ENCODE measurements at regions not wholly inside any gene's neighbourhood (a gene's known extent, or its start where the extent isn't known, plus 50 kb on each side); places are given as distances from the start of the nearest gene placed in this dataset.

- Histone ChIP-seq H3K4me3 (ENCODE audit: low read depth in 1 of 2, low read length in 2 of 2) (no peak overlapping the region), H3K27ac (ENCODE audit: low read length) (no peak overlapping the region), H2AFZ (ENCODE audit: low read depth, low read length) (no peak overlapping the region), H3K36me3 (ENCODE audit: insufficient read depth, low read length) (no peaks in the 10 kb centered on the region), H3K9ac (ENCODE audit: low read depth, low read length) (no peak overlapping the region), H3K4me2 (ENCODE audit: insufficient read depth, low read length) (no peak overlapping the region), H3K9me3 (ENCODE audit: insufficient read depth, low read length, severe bottlenecking) (no peaks in the 10 kb centered on the region), H3K79me2 (ENCODE audit: insufficient read depth, low read length) (no peaks in the 10 kb centered on the region), H3K27me3 (ENCODE audit: insufficient read depth, low read length, poor library complexity) (no peaks in the 10 kb centered on the region), H4K20me1 (ENCODE audit: insufficient read depth, low read length) (no peaks in the 10 kb centered on the region), H3K4me1 (ENCODE audit: insufficient read depth, low read length) (no peaks in the 10 kb centered on the region)
- no peak for DNase-seq
- ATAC-seq (ENCODE audit: insufficient read depth, low read depth), result no peak
- TF ChIP-seq EZH2 (IDR thresholded peaks at IDR 0.05; ENCODE audit: borderline replicate concordance, low read depth, low read length, severe bottlenecking) (no peak), CTCF (IDR thresholded peaks at IDR 0.05; ENCODE audit: borderline replicate concordance, extremely low read depth, low read length, poor library complexity, severe bottlenecking) (no peak)
These were observed 246.5 kb downstream of the RPLP1 start for GRCh38 chr15:69699096-69699495.

GRCh38 chr15:69700380-69700779 lies 247.8 kb downstream of the RPLP1 start:
- H3K27me3 ChIP-seq (ENCODE audit: insufficient read depth, low read length, poor library complexity), result no peaks in the 10 kb centered on the region

GRCh38 chr15:69701198-69701597 lies 248.6 kb downstream of the RPLP1 start:
- no peaks in the 10 kb centered on the region for H3K79me2 ChIP-seq (ENCODE audit: insufficient read depth, low read length)
- no peak for ATAC-seq (ENCODE audit: insufficient read depth, low read depth)
- no peak overlapping the region for H3K9ac ChIP-seq (ENCODE audit: low read depth, low read length)
- H3K9me3 ChIP-seq (ENCODE audit: insufficient read depth, low read length, severe bottlenecking), result no peaks in the 10 kb centered on the region
- no peaks in the 10 kb centered on the region for H3K27me3 ChIP-seq (ENCODE audit: insufficient read depth, low read length, poor library complexity)
- no peaks in the 10 kb centered on the region for H4K20me1 ChIP-seq (ENCODE audit: insufficient read depth, low read length)
- H3K36me3 ChIP-seq (ENCODE audit: insufficient read depth, low read length), result no peaks in the 10 kb centered on the region
- no peak overlapping the region for H3K4me2 ChIP-seq (ENCODE audit: insufficient read depth, low read length)
- H3K27ac ChIP-seq (ENCODE audit: low read length), result no peak overlapping the region
- no peak overlapping the region for H2AFZ ChIP-seq (ENCODE audit: low read depth, low read length)
- no peak for TF ChIP-seq EZH2 (IDR thresholded peaks at IDR 0.05; ENCODE audit: borderline replicate concordance, low read depth, low read length, severe bottlenecking)
- TF ChIP-seq CTCF (IDR thresholded peaks at IDR 0.05; ENCODE audit: borderline replicate concordance, extremely low read depth, low read length, poor library complexity, severe bottlenecking), result no peak
- no peaks in the 10 kb centered on the region for H3K4me1 ChIP-seq (ENCODE audit: insufficient read depth, low read length)
- DNase-seq, result no peak
- H3K4me3 ChIP-seq (ENCODE audit: low read depth in 1 of 2, low read length in 2 of 2), result no peak overlapping the region

More at GRCh38 chr15:69700380-69700779, 247.8 kb downstream of the RPLP1 start:
- no peak overlapping the region for H3K9ac ChIP-seq (ENCODE audit: low read depth, low read length)
- H3K27ac ChIP-seq (ENCODE audit: low read length), result no peak overlapping the region
- no peaks in the 10 kb centered on the region for H3K36me3 ChIP-seq (ENCODE audit: insufficient read depth, low read length)
- TF ChIP-seq CTCF (IDR thresholded peaks at IDR 0.05; ENCODE audit: borderline replicate concordance, extremely low read depth, low read length, poor library complexity, severe bottlenecking) (no peak), EZH2 (IDR thresholded peaks at IDR 0.05; ENCODE audit: borderline replicate concordance, low read depth, low read length, severe bottlenecking) (no peak)
- no peaks in the 10 kb centered on the region for H3K9me3 ChIP-seq (ENCODE audit: insufficient read depth, low read length, severe bottlenecking)
- H2AFZ ChIP-seq (ENCODE audit: low read depth, low read length), result no peak overlapping the region
- no peaks in the 10 kb centered on the region for H4K20me1 ChIP-seq (ENCODE audit: insufficient read depth, low read length)
- ATAC-seq (ENCODE audit: insufficient read depth, low read depth) (no peak), DNase-seq (no peak)
- H3K4me1 ChIP-seq (ENCODE audit: insufficient read depth, low read length), result no peaks in the 10 kb centered on the region
- no peak overlapping the region for H3K4me2 ChIP-seq (ENCODE audit: insufficient read depth, low read length)
- H3K4me3 ChIP-seq (ENCODE audit: low read depth in 1 of 2, low read length in 2 of 2), result no peak overlapping the region
- H3K79me2 ChIP-seq (ENCODE audit: insufficient read depth, low read length), result no peaks in the 10 kb centered on the region
